GM12878 (cell line): ENCODE measurements at regions not wholly inside any gene's neighbourhood (a gene's known extent, or its start where the extent isn't known, plus 50 kb on each side); places are given as distances from the start of the nearest gene placed in this dataset.
A peak's percentile ranks its signal among the peaks of the same experiment; 100 is the strongest.

Experiments
- ATAC-seq: fragments of 200-7000 bp; cut with Tn5 transposase; 3 replicates; pipeline ENCODE4 v1.9.1; 2020; ENCODE audit warnings: mild to moderate bottlenecking, moderate library complexity
- BruUV-seq: library from RNA; stranded (reverse); fragments of 400-500 nt; replicated peaks from 2 replicates; lab custom pipeline; 2021; lab: Mats Ljungman, UMichigan
- CTCF ChIA-PET: fragments of 300-600 bp; sonication (Branson Sonifier 250); formaldehyde crosslinking; extraction: SDS; loops from one replicate; lab custom pipeline; 2021; ENCODE audit warnings: inconsistent platforms; lab: Yijun Ruan, JAX
- POLR2A ChIA-PET: fragments of 350-600 bp; formaldehyde crosslinking; extraction: SDS; loops from one replicate; lab custom pipeline; 2021; ENCODE audit warnings: inconsistent platforms; lab: Charles Lee
- RAD21 ChIA-PET: fragments of 300-600 bp; sonication (Branson Sonifier 250); formaldehyde crosslinking; loops from one replicate; lab custom pipeline; 2023; ENCODE audit warnings: antibody characterized with exemption; ENCODE audit not compliant: unreplicated experiment; lab: Charles Lee
- SMC1A ChIA-PET: fragments of 300-600 bp; sonication (Branson Sonifier 250); formaldehyde crosslinking; loops from one replicate; lab custom pipeline; 2023; ENCODE audit not compliant: unreplicated experiment, uncharacterized antibody; lab: Charles Lee
- DNase-seq: peaks from one replicate; pipeline ENCODE4 v3.0.0-alpha.2; 2011; ENCODE audit warnings: low read depth, low spot score
- FAIRE-seq: peaks from 3 replicates; lab custom pipeline; 2011; peaks lifted over from hg19 to GRCh38; lab: Jason Lieb, UNC
- H2AFZ ChIP-seq: 2 replicates; pipeline ENCODE4 v1.6.0; 2011; ENCODE audit warnings: low read depth, low read length, control low read depth; ENCODE audit not compliant: control insufficient read depth
- H3K27ac ChIP-seq: 2 replicates; pipeline ENCODE4 v1.5.1; 2011; ENCODE audit warnings: control low read depth; ENCODE audit not compliant: control insufficient read depth, insufficient read depth
- H3K27me3 ChIP-seq, 2 experiments: replicated peaks in 1 of 2; 2 replicates each; pipeline versions ENCODE4 v1.6.0 to v1.6.1; 2011; ENCODE audit warnings: low read length in 1 of 2; ENCODE audit not compliant: control insufficient read depth in 2 of 2, insufficient read depth in 2 of 2
- H3K36me3 ChIP-seq, 2 experiments: 2 replicates each; pipeline ENCODE4 v1.5.1; 2011; ENCODE audit warnings: low read length in 1 of 2; ENCODE audit not compliant: control insufficient read depth in 2 of 2, insufficient read depth in 2 of 2
- H3K4me1 ChIP-seq: 2 replicates; pipeline ENCODE4 v1.6.1; 2011; ENCODE audit warnings: mild to moderate bottlenecking, low read length, moderate library complexity, mixed read lengths; ENCODE audit not compliant: control insufficient read depth, insufficient read depth
- H3K4me2 ChIP-seq: 2 replicates; pipeline ENCODE4 v1.6.0; 2011; ENCODE audit warnings: control low read depth; ENCODE audit not compliant: control insufficient read depth, insufficient read depth
- H3K4me3 ChIP-seq: fragments of 200-600 bp; sonication (generic); 2 replicates; pipeline ENCODE4 v1.5.1; 2016
- H3K79me2 ChIP-seq: 2 replicates; pipeline ENCODE4 v1.6.0; 2011; ENCODE audit warnings: low read length; ENCODE audit not compliant: control insufficient read depth, insufficient read depth
- H3K9ac ChIP-seq: 2 replicates; pipeline ENCODE4 v1.8.0; 2011; ENCODE audit warnings: low read length, control low read depth, mixed read lengths; ENCODE audit not compliant: control insufficient read depth, insufficient read depth
- H3K9me3 ChIP-seq: replicated peaks from 3 replicates; pipeline ENCODE4 v1.5.1; 2011; ENCODE audit warnings: mild to moderate bottlenecking, low read length; ENCODE audit not compliant: control insufficient read depth, insufficient read depth
- H4K20me1 ChIP-seq: 2 replicates; pipeline ENCODE4 v1.6.0; 2011; ENCODE audit not compliant: control insufficient read depth, insufficient read depth
- ATF7 ChIP-seq: fragments of 450-650 bp; IDR thresholded peaks from 2 replicates; pipeline ENCODE4 v1.6.1; 2016; ENCODE audit warnings: low read depth, mild to moderate bottlenecking
- FOXK2 ChIP-seq: fragments of 450-650 bp; IDR thresholded peaks from 2 replicates; pipeline ENCODE4 v1.6.1; 2017; ENCODE audit warnings: mild to moderate bottlenecking, moderate library complexity
- IKZF1 ChIP-seq: fragments of 450-650 bp; conservative IDR thresholded peaks from 2 replicates; pipeline ENCODE4 v1.6.1; 2017; ENCODE audit warnings: antibody characterized with exemption, mild to moderate bottlenecking
- IKZF2 ChIP-seq, 2 experiments: fragments of 450-650 bp; IDR thresholded peaks; 2 replicates each; pipeline ENCODE4 v1.6.1; 2017; ENCODE audit warnings: mild to moderate bottlenecking in 2 of 2, moderate library complexity in 2 of 2
- JUNB ChIP-seq: IDR thresholded peaks from 2 replicates; pipeline ENCODE4 v1.6.1; 2016; ENCODE audit warnings: antibody characterized with exemption, mild to moderate bottlenecking
- SIN3A ChIP-seq: IDR thresholded peaks from 2 replicates; pipeline ENCODE4 v1.6.1; 2012; ENCODE audit warnings: low read depth, low read length, improper control_type of control experiment
- WGBS: methylation state at CpG from one replicate; pipeline ENCODE4 v1.1.6; 2016; ENCODE audit warnings: low lambda C conversion rate; ENCODE audit not compliant: insufficient replicate concordance, insufficient coverage; ENCODE audit errors: missing lambda C conversion rate; 5-methylcytosine and 5-hydroxymethylcytosine counted together
- in situ Hi-C: fragments of 300-500 bp; cut with MboI; formaldehyde crosslinking; loops from 9 replicates; pipeline ENCODE4 v1.14.3; 2018; ENCODE audit warnings: mixed read lengths
- intact Hi-C: fragments of 100-400 bp; cut with micrococcal nuclease; formaldehyde crosslinking; loops from one replicate; pipeline ENCODE4 v1.14.2; 2022; ENCODE audit not compliant: unreplicated experiment
- TF ChIP-seq, protein P1 (sequence below): IDR thresholded peaks from 2 replicates; pipeline ENCODE4 v1.6.1; 2012; ENCODE audit warnings: improper control_type of control experiment, low read depth, low read length; ENCODE audit not compliant: insufficient replicate concordance
- TF ChIP-seq, protein P2 (sequence below): fragments of 450-650 bp; IDR thresholded peaks from 2 replicates; pipeline ENCODE4 v1.6.1; 2014; ENCODE audit warnings: mild to moderate bottlenecking

DNA sequence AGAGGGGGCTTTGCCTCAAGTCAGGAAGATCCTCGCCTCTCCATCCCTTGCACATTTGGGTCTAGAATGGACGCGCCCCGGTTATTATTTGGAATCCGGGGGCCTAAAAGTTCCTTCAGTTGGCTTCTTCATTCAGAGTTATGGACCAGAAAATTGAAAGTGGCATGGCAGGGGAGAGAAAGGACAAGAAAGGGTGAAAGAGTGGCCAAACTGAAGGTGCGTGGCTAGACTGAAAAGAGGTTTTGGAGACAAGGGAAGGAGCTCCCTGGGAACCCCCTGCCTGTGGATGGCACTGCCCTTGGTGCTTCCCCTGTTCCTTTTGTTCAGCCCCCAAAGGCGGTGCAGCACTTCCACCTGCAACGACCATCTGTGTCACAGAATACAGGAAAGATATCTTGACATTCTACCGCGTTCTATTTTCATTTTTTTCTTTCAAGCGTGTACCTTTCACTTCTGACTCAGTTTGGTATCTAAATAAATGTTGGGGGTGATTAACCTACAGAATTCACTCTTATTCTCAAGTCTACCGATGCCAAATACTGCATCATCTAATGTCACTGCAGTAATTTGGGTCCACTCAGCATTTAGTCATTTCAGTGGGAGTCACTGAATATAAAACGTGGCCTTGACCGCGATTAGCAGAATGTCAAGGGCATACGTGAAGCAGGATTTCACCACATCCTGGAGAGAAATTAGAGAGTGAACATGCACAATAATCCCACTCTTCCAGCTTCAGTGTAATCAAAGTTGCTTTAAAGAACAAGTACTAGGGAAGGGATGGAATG, 88.1 kb upstream of the ARHGAP32 start:
- no TSS peak for BruUV-seq
- DNase-seq = no peak

DNA sequence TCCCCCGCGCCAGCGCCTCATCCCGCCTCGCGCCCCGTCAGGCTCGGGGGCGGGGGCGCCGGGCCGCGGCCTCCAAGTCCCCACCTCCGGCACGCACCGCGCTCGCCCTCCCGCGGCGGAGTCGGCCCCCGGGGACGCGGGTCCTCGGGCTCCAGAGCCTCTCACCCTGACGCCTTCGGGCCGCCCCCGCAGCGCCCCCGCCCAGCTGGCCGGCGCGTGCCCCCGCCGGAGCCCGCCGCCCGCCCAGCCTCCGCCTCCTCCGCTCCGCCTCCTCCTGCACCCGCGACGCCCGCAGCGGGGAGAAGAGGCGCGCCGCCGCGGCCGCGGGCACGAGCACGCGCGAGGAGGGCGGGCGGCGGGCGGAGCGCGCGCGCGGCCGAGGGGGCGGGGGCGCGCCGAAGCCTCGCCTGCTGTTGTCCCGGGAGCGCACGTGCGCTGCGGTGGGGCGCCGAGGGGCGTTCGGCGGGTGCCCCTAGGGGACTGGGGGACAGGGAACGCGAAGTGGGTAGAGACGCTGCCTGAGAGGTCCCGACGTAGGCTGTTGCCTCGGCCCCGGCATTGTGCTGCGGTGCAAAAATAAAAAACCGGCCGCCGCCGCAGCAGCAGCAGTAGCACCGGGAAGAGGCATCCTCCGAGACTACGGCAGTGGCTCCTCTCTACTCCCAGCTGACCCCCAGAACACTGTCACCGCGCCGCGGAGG, 87.4 kb upstream of the ARHGAP32 start:
- no peak overlapping the region for H3K9ac ChIP-seq
- ChIA-PET CTCF (no interaction called here), POLR2A (no interaction called here), SMC1A (no interaction called here), RAD21 (no interaction called here)
- no TSS peak for BruUV-seq
- no peak for DNase-seq
- H3K4me2 ChIP-seq = peak overlapping the region; percentile 38; the same call in 1 of the 2 replicates
- H3K4me1 ChIP-seq = no peaks in the 10 kb centered on the region
- H3K27me3 ChIP-seq = peaks cover 0 to 4% of the 10 kb centered on the region in 2 experiments; a peak in 1 of 4 replicates
- no peaks in the 10 kb centered on the region for H4K20me1 ChIP-seq
- peak; percentile 68 for ATAC-seq
- 8% methylated on average over 50 of the region's 103 CpGs for WGBS
- no peak for FAIRE-seq
- no peaks in the 10 kb centered on the region for H3K9me3 ChIP-seq
- intact Hi-C loops = no loop called here
- H3K4me3 ChIP-seq = peak overlapping the region; percentile 44; the same call in 1 of the 2 replicates
- no peaks in the 10 kb centered on the region for H3K79me2 ChIP-seq
- no peak overlapping the region for H3K27ac ChIP-seq
- in situ Hi-C loops = no loop called here
- peak overlapping the region; percentile 30; the same call in 1 of the 2 replicates for H2AFZ ChIP-seq
- no peaks in the 10 kb centered on the region for H3K36me3 ChIP-seq
- TF ChIP-seq JUNB (no peak), IKZF1 (peak; percentile 63), SIN3A (0 out of 2 replicates have a peak, but pooled peaks have one; percentile 50), IKZF2 (IDR thresholded peaks at IDR 0.05) (0 out of 4 replicates have a peak, but pooled peaks of 1 of the 2 experiments have one; percentile 7)
- TF ChIP-seq, protein P1, sequence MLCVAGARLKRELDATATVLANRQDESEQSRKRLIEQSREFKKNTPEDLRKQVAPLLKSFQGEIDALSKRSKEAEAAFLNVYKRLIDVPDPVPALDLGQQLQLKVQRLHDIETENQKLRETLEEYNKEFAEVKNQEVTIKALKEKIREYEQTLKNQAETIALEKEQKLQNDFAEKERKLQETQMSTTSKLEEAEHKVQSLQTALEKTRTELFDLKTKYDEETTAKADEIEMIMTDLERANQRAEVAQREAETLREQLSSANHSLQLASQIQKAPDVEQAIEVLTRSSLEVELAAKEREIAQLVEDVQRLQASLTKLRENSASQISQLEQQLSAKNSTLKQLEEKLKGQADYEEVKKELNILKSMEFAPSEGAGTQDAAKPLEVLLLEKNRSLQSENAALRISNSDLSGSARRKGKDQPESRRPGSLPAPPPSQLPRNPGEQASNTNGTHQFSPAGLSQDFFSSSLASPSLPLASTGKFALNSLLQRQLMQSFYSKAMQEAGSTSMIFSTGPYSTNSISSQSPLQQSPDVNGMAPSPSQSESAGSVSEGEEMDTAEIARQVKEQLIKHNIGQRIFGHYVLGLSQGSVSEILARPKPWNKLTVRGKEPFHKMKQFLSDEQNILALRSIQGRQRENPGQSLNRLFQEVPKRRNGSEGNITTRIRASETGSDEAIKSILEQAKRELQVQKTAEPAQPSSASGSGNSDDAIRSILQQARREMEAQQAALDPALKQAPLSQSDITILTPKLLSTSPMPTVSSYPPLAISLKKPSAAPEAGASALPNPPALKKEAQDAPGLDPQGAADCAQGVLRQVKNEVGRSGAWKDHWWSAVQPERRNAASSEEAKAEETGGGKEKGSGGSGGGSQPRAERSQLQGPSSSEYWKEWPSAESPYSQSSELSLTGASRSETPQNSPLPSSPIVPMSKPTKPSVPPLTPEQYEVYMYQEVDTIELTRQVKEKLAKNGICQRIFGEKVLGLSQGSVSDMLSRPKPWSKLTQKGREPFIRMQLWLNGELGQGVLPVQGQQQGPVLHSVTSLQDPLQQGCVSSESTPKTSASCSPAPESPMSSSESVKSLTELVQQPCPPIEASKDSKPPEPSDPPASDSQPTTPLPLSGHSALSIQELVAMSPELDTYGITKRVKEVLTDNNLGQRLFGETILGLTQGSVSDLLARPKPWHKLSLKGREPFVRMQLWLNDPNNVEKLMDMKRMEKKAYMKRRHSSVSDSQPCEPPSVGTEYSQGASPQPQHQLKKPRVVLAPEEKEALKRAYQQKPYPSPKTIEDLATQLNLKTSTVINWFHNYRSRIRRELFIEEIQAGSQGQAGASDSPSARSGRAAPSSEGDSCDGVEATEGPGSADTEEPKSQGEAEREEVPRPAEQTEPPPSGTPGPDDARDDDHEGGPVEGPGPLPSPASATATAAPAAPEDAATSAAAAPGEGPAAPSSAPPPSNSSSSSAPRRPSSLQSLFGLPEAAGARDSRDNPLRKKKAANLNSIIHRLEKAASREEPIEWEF = no peak

More for the DNA sequence above, 88.1 kb upstream of the ARHGAP32 start:
- H3K27me3 ChIP-seq = peaks cover 0 to 4% of the 10 kb centered on the region in 2 experiments; a peak in 1 of 4 replicates
- H3K79me2 ChIP-seq = no peaks in the 10 kb centered on the region
- ChIA-PET CTCF (no interaction called here), SMC1A (interaction anchor here (1.2 kb wide), 1 partner anchor 48 kb away, joined by 3 read pairs; no protein-coding TSS in a partner anchor), RAD21 (no interaction called here), POLR2A (no interaction called here)
- ATAC-seq = peak; percentile 43
- TF ChIP-seq ATF7 (peak; percentile 90), IKZF2 (IDR thresholded peaks at IDR 0.05) (0 out of 4 replicates have a peak, but pooled peaks of 1 of the 2 experiments have one; percentile 4), FOXK2 (peak; percentile 87)
- TF ChIP-seq, protein P2, sequence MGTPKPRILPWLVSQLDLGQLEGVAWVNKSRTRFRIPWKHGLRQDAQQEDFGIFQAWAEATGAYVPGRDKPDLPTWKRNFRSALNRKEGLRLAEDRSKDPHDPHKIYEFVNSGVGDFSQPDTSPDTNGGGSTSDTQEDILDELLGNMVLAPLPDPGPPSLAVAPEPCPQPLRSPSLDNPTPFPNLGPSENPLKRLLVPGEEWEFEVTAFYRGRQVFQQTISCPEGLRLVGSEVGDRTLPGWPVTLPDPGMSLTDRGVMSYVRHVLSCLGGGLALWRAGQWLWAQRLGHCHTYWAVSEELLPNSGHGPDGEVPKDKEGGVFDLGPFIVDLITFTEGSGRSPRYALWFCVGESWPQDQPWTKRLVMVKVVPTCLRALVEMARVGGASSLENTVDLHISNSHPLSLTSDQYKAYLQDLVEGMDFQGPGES = no peak
- H3K4me3 ChIP-seq = peak overlapping the region; percentile 44; the same call in 1 of the 2 replicates
- FAIRE-seq = no peak
- peak overlapping the region; percentile 38 for H3K4me2 ChIP-seq
- no peak overlapping the region for H3K27ac ChIP-seq
- in situ Hi-C loops (no loop called here), intact Hi-C loops (no loop called here)
- H3K36me3 ChIP-seq = no peaks in the 10 kb centered on the region
- H4K20me1 ChIP-seq = no peaks in the 10 kb centered on the region
- H3K9me3 ChIP-seq = no peaks in the 10 kb centered on the region
- H3K4me1 ChIP-seq = no peaks in the 10 kb centered on the region
- H2AFZ ChIP-seq = peak overlapping the region; percentile 30; the same call in 1 of the 2 replicates
- WGBS = 8% methylated on average over 16 of the region's 16 CpGs
- H3K9ac ChIP-seq = no peak overlapping the region
